ENCODE measurements at regions not wholly inside any gene's neighbourhood (a gene's known extent, or its start where the extent isn't known, plus 50 kb on each side); places are given as distances from the start of the nearest gene placed in this dataset.
A peak's percentile ranks its signal among the peaks of the same experiment; 100 is the strongest.

DNA sequence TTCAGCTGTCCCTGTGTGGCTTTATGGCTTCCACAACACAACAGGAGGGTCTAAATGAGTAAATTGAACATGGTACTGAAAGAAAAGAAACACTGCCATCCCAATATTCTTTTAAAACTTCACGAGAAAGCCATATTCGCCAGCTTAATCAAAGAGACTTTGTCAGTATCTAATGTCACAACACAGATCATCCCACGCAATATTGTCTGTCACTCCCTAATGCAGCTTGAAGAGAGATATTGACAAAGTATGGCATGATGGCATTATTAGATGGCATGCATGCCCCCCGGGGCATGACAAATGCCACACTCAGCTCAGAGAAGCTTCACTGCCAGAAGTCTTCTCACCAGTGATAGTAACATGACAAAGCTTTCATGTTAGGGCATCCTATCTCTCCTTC lies 197.8 kb downstream of the TTC8 start:
- DNase-seq, result no peak

DNA sequence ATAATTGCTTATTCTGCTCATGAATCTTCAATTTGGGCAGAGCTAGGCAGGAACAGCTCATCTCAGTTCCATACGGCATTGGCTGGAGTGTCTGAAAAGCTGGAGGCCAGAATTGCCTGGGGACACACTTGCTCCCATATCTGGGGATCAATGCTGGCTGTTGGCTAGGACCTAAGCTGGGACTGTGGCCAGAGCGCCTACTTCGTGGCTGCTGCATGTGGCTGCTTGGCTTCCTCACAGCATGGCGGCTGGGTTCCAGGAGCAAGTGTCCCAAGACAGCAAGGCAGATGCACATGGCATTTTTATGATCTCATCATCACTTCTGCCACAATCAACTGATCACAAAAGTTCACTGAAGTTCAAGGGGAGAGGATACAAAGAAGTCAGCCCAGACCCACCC lies 200.2 kb downstream of the TTC8 start:
- peak; percentile 6 for DNase-seq

DNA sequence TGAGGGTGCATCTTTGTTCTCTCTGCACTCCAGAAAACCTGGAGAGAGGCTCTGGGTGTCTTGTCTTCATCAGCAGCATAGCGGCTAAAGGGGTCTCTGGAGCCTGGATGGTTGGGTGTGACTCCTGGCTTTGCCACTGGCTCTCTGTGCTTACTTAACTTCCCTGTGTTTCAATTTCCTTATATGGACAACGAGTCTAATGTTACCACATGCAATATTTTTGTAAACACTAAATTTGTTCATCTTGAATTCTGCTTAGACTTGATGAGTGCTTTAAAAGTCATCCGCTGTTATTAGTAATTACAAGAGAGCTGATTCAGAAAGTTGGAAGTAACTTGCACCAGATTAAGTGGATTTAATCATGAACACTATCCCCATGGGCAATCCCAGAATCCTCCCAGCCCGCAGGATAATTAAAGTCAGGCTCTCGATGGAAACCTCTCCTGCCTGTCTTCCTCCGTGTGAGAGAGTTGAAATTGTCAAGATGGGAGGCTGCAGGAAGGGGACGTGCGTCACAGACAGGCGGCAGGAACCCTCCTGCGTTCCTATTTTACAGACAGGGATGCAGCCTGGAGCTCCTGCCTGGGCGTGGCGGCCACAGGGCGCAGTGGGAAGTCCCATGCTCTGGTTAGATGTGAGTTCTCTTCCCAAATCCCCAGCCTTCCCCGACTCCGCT lies 201.2 kb downstream of the TTC8 start:
- DNase-seq, result peak; percentile 96

DNA sequence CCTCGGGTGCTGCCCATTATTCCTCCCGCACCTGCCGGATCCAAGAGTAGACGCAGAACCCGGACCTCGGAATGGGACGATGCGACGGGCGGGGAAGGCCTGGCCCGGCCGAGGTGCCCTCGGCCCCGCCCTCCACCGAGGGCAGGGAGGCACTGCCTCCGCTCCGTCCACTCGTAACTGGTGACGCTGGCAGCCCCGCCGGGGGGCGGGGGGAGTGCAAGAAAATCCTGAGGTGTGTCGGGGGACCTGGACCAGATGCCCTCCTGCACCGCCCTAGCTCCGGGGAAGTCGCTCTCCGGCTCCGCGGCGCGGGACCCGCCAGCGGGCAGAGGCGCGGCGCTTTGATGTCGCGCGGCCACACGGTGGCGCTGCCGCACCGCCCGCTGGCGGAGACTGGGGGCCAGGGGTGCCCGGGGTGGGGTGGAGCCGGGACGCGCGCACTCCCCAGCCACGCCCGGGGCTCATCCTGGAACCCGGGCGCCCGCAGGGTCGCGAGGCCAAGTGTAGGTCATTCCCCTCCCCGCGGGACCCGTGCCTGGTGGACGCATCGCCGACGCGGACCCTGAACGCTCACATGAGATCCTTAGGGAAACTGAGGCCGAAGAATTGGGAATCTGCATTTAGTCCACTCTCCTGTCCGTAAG lies 202.8 kb downstream of the TTC8 start:
- peak; percentile 61 for DNase-seq

GRCh38 chr14:89028462-89029134 lies 204.1 kb downstream of the TTC8 start:
- DNase-seq, result no peak

GRCh38 chr14:89029961-89030694 lies 205.7 kb downstream of the TTC8 start:
- no peak for DNase-seq

GRCh38 chr14:89030921-89031320 lies 206.5 kb downstream of the TTC8 start:
- DNase-seq, result no peak

DNA sequence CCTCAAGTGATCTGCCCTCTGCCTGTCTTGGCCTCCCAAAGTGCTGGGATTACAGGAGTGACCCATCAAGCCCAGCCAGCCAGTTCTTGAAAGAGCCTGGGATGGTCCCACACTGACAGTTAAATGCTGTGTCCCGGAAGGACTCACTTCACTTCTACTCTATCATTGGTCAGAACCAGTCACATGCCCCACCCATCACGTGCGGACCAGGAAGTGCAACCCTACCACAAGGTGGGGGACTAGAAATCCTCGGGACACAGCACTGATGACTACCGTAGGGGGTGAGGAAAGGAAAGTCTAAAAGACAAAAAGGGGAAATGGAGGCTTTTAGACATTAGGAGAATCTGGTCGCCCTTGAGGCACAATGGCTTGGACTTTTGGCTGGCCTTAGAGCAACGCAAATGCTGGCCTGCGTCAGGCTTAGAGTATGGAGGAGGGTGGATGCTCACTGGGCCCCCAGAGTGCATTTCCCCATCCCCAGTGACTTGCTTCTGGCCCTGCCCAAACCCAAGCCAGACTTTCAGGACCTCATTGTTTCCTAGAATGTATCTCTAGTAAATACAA lies 207.7 kb downstream of the TTC8 start:
- DNase-seq, result no peak

DNA sequence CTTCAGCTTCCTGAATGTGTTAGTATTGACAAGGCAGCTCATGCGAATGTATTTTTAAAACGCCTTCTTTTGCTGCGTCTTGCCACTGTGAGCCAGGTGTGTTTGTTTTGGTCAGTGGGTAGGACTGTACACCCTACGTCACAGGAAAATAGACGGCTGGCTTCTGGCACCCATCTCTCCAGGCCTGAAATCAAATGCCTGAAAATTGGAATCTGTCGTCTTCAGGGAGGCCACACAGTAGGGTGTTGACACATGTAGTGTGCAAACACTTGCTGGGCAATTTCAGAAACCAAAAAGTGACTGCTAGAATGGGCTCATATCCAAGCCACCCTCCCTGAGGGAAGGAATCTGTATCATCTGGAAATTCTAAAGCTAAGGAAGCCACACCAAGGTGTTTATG lies 209.3 kb downstream of the TTC8 start:
- DNase-seq, result peak; percentile 6

GRCh38 chr14:89036371-89036770 lies 211.9 kb downstream of the TTC8 start:
- DNase-seq, result no peak

DNA sequence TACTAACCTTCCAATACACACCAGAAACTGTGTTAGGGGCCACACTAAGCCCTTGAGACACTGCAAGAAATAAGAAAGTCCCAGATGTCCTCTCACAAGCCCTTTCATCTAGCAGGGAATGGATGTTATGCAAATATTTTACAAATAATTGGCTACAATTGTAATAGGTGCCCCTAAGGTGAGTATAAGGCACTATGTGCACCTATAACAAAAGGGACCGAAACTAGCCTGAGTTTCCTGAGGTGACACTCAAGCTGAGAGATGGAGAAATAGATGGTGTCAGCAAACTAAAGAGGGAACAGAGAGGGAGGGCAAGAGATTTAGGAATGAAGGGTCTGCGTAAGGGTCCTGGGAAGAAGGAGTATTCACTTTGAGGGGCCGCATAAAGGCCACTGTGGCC lies 212.6 kb downstream of the TTC8 start:
- DNase-seq, result no peak

GRCh38 chr14:89040080-89040459 lies 215.6 kb downstream of the TTC8 start:
- DNase-seq, result no peak

DNA sequence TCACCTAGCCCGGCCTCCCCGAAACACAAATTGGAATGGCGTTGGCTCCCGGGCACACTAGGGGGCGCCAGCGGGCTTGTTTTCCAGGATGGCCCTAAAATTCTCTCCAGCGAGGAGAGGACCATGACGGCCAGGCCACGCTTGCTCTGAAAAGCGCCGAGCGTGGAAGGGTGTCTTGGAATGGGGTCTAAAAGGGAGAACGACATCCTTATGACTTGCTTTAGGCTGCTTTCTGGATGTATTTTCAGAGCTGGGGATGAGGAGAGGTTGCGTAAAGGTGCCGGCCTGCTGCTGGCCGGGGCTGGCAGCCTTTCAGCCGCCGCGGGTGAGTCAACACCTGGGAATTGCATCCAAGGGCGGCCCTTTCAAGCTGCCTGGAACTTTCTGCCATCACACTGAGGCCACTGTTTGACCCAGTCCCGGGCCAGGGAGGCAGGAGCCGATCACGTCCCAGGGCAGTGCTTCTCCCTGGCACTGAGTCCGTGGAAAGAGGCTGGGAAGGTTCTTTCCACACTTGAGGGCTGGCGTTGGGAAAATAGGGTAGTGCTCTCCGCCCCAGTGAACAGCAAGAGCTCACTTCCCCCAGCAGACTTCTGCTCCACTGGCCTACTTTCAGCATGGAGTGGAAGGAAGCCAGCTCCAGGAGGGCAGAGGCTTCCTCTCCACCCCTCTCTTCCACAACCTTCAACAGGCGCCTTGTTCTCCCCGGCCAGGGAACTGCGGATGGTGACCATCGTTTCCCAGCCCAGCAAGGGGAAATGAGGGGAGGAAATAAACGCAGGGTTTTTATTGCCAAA lies 216.2 kb downstream of the TTC8 start:
- DNase-seq, result peak; percentile 82

DNA sequence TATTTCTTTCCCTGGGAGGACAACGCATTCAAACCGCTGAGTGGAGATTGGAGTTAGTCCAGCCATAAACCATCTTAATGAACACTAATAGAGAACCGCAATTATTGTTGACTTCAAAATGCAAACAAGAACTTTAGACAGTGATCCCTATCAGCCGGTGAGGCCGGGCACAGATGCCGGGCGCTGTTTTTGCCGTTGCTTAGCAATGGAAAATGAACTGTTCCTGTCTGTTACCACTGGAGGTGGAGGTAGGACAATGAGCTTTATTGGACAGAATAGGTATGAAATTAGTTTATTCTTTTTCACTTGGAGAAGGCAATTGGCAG lies 216.8 kb downstream of the TTC8 start:
- no peak for DNase-seq

- DNase-seq, result no peak
Measured at GRCh38 chr14:89042021-89042420, 217.6 kb downstream of the TTC8 start.

GRCh38 chr14:89053303-89053702 lies 228.9 kb downstream of the TTC8 start:
- no peak for DNase-seq

- DNase-seq, result no peak
Measured at GRCh38 chr14:89056394-89056793, 231.9 kb downstream of the TTC8 start.

DNA sequence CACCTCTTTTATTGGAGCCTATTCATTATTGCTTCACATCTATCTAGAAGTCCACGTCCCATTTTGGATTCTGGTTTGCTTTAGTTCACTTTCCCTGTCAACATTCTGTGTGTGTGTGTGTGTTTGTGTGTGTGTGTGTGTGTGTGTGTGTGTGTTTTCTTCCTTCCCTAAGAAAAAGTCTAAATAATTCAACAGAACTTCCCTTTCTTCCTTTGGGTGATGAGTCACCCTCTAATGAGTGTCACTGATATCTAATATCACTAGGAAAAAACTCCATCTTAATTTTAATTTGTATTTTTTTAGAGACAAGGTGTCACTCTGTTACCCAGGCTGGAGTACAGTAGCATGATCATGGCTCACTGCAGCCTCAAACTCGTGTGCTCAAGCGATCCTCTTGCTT lies 234.2 kb downstream of the TTC8 start:
- DNase-seq, result no peak

- peak; percentile 9 for DNase-seq
Measured at GRCh38 chr14:89060191-89060590, 235.7 kb downstream of the TTC8 start.

GRCh38 chr14:89061696-89062095 lies 237.2 kb downstream of the TTC8 start:
- no peak for DNase-seq

- no peak for DNase-seq
Measured at GRCh38 chr14:89065879-89066278, 241.4 kb downstream of the TTC8 start.

- DNase-seq, result no peak
Measured at GRCh38 chr14:89067293-89067972, 243.0 kb downstream of the TTC8 start.

Measured in fibroblast of skin of scalp (primary cell).